ENCODE measurements at regions not wholly inside any gene's neighbourhood (a gene's known extent, or its start where the extent isn't known, plus 50 kb on each side); places are given as distances from the start of the nearest gene placed in this dataset.
A peak's percentile ranks its signal among the peaks of the same experiment; 100 is the strongest.

- 39% methylated on average over 11 of the region's 21 CpGs for WGBS (ENCODE audit: insufficient coverage)
- no peak overlapping the region for H3K4me3 ChIP-seq (ENCODE audit: low read length)
- peaks cover 16% of the 10 kb centered on the region for H3K27me3 ChIP-seq (ENCODE audit: control insufficient read depth, insufficient read depth, low read length)
- H3K36me3 ChIP-seq (ENCODE audit: control insufficient read depth, insufficient read depth, low read length): no peaks in the 10 kb centered on the region
- H3K4me1 ChIP-seq (ENCODE audit: control insufficient read depth, insufficient read depth, low read length): no peaks in the 10 kb centered on the region
- DNase-seq: peak; percentile 30
- H3K9me3 ChIP-seq (replicated peaks; ENCODE audit: control insufficient read depth, low read depth, low read length): no peaks in the 10 kb centered on the region
- no peak overlapping the region for H3K27ac ChIP-seq (ENCODE audit: low read length)
These were observed 256.4 kb downstream of the TLE3 start for GRCh38 chr15:69841113-69841828.

- peaks cover 19% of the 10 kb centered on the region for H3K27me3 ChIP-seq (ENCODE audit: control insufficient read depth, insufficient read depth, low read length)
- DNase-seq: no peak
- no peak overlapping the region for H3K4me3 ChIP-seq (ENCODE audit: low read length)
- no peak overlapping the region for H3K27ac ChIP-seq (ENCODE audit: low read length)
- no peaks in the 10 kb centered on the region for H3K4me1 ChIP-seq (ENCODE audit: control insufficient read depth, insufficient read depth, low read length)
- WGBS (ENCODE audit: insufficient coverage): 98% methylated on average over 4 of the region's 5 CpGs
- no peaks in the 10 kb centered on the region for H3K9me3 ChIP-seq (replicated peaks; ENCODE audit: control insufficient read depth, low read depth, low read length)
- H3K36me3 ChIP-seq (ENCODE audit: control insufficient read depth, insufficient read depth, low read length): no peaks in the 10 kb centered on the region
These were observed 254.9 kb downstream of the TLE3 start for GRCh38 chr15:69842851-69843250.

- Histone ChIP-seq H3K4me3 (ENCODE audit: low read length) (no peak overlapping the region), H3K36me3 (ENCODE audit: control insufficient read depth, insufficient read depth, low read length) (no peaks in the 10 kb centered on the region), H3K27ac (ENCODE audit: low read length) (no peak overlapping the region), H3K27me3 (ENCODE audit: control insufficient read depth, insufficient read depth, low read length) (peaks cover 21% of the 10 kb centered on the region), H3K9me3 (replicated peaks; ENCODE audit: control insufficient read depth, low read depth, low read length) (no peaks in the 10 kb centered on the region), H3K4me1 (ENCODE audit: control insufficient read depth, insufficient read depth, low read length) (no peaks in the 10 kb centered on the region)
- no peak for DNase-seq
- WGBS (ENCODE audit: insufficient coverage): 54% methylated on average over 8 of the region's 13 CpGs
These were observed 254.3 kb downstream of the TLE3 start for GRCh38 chr15:69843276-69843899.

GRCh38 chr15:69843900-69844304 lies 253.8 kb downstream of the TLE3 start:
- no peak for DNase-seq
- H3K9me3 ChIP-seq (replicated peaks; ENCODE audit: control insufficient read depth, low read depth, low read length): no peaks in the 10 kb centered on the region
- no peak overlapping the region for H3K27ac ChIP-seq (ENCODE audit: low read length)
- no peaks in the 10 kb centered on the region for H3K36me3 ChIP-seq (ENCODE audit: control insufficient read depth, insufficient read depth, low read length)
- no peak overlapping the region for H3K4me3 ChIP-seq (ENCODE audit: low read length)
- 80% methylated on average over 10 of the region's 10 CpGs for WGBS (ENCODE audit: insufficient coverage)
- H3K27me3 ChIP-seq (ENCODE audit: control insufficient read depth, insufficient read depth, low read length): peaks cover 23% of the 10 kb centered on the region
- H3K4me1 ChIP-seq (ENCODE audit: control insufficient read depth, insufficient read depth, low read length): no peaks in the 10 kb centered on the region

- 100% methylated on average over 3 of the region's 5 CpGs for WGBS (ENCODE audit: insufficient coverage)
- H3K9me3 ChIP-seq (replicated peaks; ENCODE audit: control insufficient read depth, low read depth, low read length): no peaks in the 10 kb centered on the region
- H3K27me3 ChIP-seq (ENCODE audit: control insufficient read depth, insufficient read depth, low read length): peaks cover 27% of the 10 kb centered on the region
- no peak overlapping the region for H3K27ac ChIP-seq (ENCODE audit: low read length)
- H3K4me1 ChIP-seq (ENCODE audit: control insufficient read depth, insufficient read depth, low read length): no peaks in the 10 kb centered on the region
- DNase-seq: no peak
- no peaks in the 10 kb centered on the region for H3K36me3 ChIP-seq (ENCODE audit: control insufficient read depth, insufficient read depth, low read length)
- no peak overlapping the region for H3K4me3 ChIP-seq (ENCODE audit: low read length)
These were observed 252.6 kb downstream of the TLE3 start for GRCh38 chr15:69845159-69845558.

GRCh38 chr15:69847625-69848024 lies 250.1 kb downstream of the TLE3 start:
- peaks cover 25% of the 10 kb centered on the region for H3K27me3 ChIP-seq (ENCODE audit: control insufficient read depth, insufficient read depth, low read length)
- no peaks in the 10 kb centered on the region for H3K36me3 ChIP-seq (ENCODE audit: control insufficient read depth, insufficient read depth, low read length)
- no peak overlapping the region for H3K4me3 ChIP-seq (ENCODE audit: low read length)
- no peak for DNase-seq
- H3K4me1 ChIP-seq (ENCODE audit: control insufficient read depth, insufficient read depth, low read length): no peaks in the 10 kb centered on the region
- no peak overlapping the region for H3K27ac ChIP-seq (ENCODE audit: low read length)
- 57% methylated on average over 1 of the region's 4 CpGs for WGBS (ENCODE audit: insufficient coverage)
- H3K9me3 ChIP-seq (replicated peaks; ENCODE audit: control insufficient read depth, low read depth, low read length): no peaks in the 10 kb centered on the region

- no peak overlapping the region for H3K4me3 ChIP-seq (ENCODE audit: low read length)
- DNase-seq: no peak
- no peaks in the 10 kb centered on the region for H3K9me3 ChIP-seq (replicated peaks; ENCODE audit: control insufficient read depth, low read depth, low read length)
- peaks cover 23% of the 10 kb centered on the region for H3K27me3 ChIP-seq (ENCODE audit: control insufficient read depth, insufficient read depth, low read length)
- H3K27ac ChIP-seq (ENCODE audit: low read length): no peak overlapping the region
- 85% methylated on average over 5 of the region's 6 CpGs for WGBS (ENCODE audit: insufficient coverage)
- H3K36me3 ChIP-seq (ENCODE audit: control insufficient read depth, insufficient read depth, low read length): no peaks in the 10 kb centered on the region
- no peaks in the 10 kb centered on the region for H3K4me1 ChIP-seq (ENCODE audit: control insufficient read depth, insufficient read depth, low read length)
These were observed 249.6 kb downstream of the TLE3 start for GRCh38 chr15:69848096-69848495.

GRCh38 chr15:69848551-69849231 lies 249.0 kb downstream of the TLE3 start:
- Histone ChIP-seq H3K36me3 (ENCODE audit: control insufficient read depth, insufficient read depth, low read length) (no peaks in the 10 kb centered on the region), H3K4me1 (ENCODE audit: control insufficient read depth, insufficient read depth, low read length) (no peaks in the 10 kb centered on the region)
- no peak for DNase-seq

GRCh38 chr15:69849232-69849610 lies 248.5 kb downstream of the TLE3 start:
- H3K27me3 ChIP-seq (ENCODE audit: control insufficient read depth, insufficient read depth, low read length): peaks cover 16% of the 10 kb centered on the region

More at GRCh38 chr15:69848551-69849231, 249.0 kb downstream of the TLE3 start:
- Histone ChIP-seq H3K4me3 (ENCODE audit: low read length) (no peak overlapping the region), H3K27ac (ENCODE audit: low read length) (no peak overlapping the region), H3K27me3 (ENCODE audit: control insufficient read depth, insufficient read depth, low read length) (peaks cover 17% of the 10 kb centered on the region), H3K9me3 (replicated peaks; ENCODE audit: control insufficient read depth, low read depth, low read length) (no peaks in the 10 kb centered on the region)
- no CpG with 5 or more reads among the region's 4 CpGs for WGBS (ENCODE audit: insufficient coverage)

GRCh38 chr15:69852482-69852881 lies 245.2 kb downstream of the TLE3 start:
- Histone ChIP-seq H3K9me3 (replicated peaks; ENCODE audit: control insufficient read depth, low read depth, low read length) (no peaks in the 10 kb centered on the region), H3K36me3 (ENCODE audit: control insufficient read depth, insufficient read depth, low read length) (no peaks in the 10 kb centered on the region), H3K4me3 (ENCODE audit: low read length) (no peak overlapping the region), H3K27me3 (ENCODE audit: control insufficient read depth, insufficient read depth, low read length) (peaks cover 11% of the 10 kb centered on the region), H3K4me1 (ENCODE audit: control insufficient read depth, insufficient read depth, low read length) (peaks cover 4% of the 10 kb centered on the region), H3K27ac (ENCODE audit: low read length) (no peak overlapping the region)
- no peak for DNase-seq
- no CpG with 5 or more reads among the region's 3 CpGs for WGBS (ENCODE audit: insufficient coverage)

More at GRCh38 chr15:69849232-69849610, 248.5 kb downstream of the TLE3 start:
- no peak overlapping the region for H3K4me3 ChIP-seq (ENCODE audit: low read length)
- DNase-seq: no peak
- no peak overlapping the region for H3K27ac ChIP-seq (ENCODE audit: low read length)
- WGBS (ENCODE audit: insufficient coverage): no CpG with 5 or more reads among the region's 4 CpGs
- no peaks in the 10 kb centered on the region for H3K9me3 ChIP-seq (replicated peaks; ENCODE audit: control insufficient read depth, low read depth, low read length)
- no peaks in the 10 kb centered on the region for H3K36me3 ChIP-seq (ENCODE audit: control insufficient read depth, insufficient read depth, low read length)
- no peaks in the 10 kb centered on the region for H3K4me1 ChIP-seq (ENCODE audit: control insufficient read depth, insufficient read depth, low read length)
